ENCODE measurements at regions not wholly inside any gene's neighbourhood (a gene's known extent, or its start where the extent isn't known, plus 50 kb on each side); places are given as distances from the start of the nearest gene placed in this dataset.

DNA sequence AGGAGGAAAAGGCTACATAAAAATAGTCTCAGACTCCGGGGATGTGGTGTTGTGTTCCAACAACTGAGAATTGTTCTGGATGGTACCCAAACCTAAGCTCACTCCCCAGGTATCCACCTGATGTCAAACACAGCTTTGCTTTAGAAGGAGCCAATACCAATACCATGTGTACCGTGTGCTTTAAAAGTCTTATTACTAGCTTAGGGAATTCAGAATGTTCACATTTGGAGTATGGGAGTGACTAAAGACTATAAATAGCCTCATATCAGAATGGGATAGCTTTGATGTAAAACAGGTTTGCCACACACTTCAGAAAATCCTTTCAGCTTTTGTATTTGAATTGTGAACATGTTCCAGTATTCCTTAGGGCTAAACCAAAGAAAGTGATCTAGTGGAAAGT, 248.7 kb upstream of the ARHGAP42 start:
- Histone ChIP-seq H3K27ac (ENCODE audit: insufficient read depth, low read length) (no peak overlapping the region), H3K9ac (ENCODE audit: insufficient read depth, low read length) (no peak overlapping the region), H3K4me1 (ENCODE audit: control insufficient read depth, extremely low read depth, insufficient read depth, low read length) (no peaks in the 10 kb centered on the region), H4K20me1 (ENCODE audit: control insufficient read depth, extremely low read depth, insufficient read depth, low read length) (no peaks in the 10 kb centered on the region), H3K36me3 (ENCODE audit: control insufficient read depth, insufficient read depth, low read length) (no peaks in the 10 kb centered on the region), H3K79me2 (ENCODE audit: control insufficient read depth, insufficient read depth, low read length) (no peaks in the 10 kb centered on the region), H2AFZ (ENCODE audit: low read length) (no peak overlapping the region), H3K4me3 (replicated peaks in 1 of 4; ENCODE audit: control extremely low read depth in 1 of 4, insufficient read depth in 1 of 4, low read depth in 3 of 4, low read length in 4 of 4) (no peak overlapping the region), H3K4me2 (ENCODE audit: extremely low read depth, insufficient read depth, low read length) (no peak overlapping the region), H3K27me3 (ENCODE audit: control insufficient read depth, insufficient read depth, low read length) (no peaks in the 10 kb centered on the region), H3K9me3 (ENCODE audit: control insufficient read depth, insufficient read depth, low read depth, low read length) (no peaks in the 10 kb centered on the region)
- TF ChIP-seq EZH2 (IDR thresholded peaks at IDR 0.05; ENCODE audit: low read length, missing control alignments): no peak
- TF ChIP-seq, protein P1, sequence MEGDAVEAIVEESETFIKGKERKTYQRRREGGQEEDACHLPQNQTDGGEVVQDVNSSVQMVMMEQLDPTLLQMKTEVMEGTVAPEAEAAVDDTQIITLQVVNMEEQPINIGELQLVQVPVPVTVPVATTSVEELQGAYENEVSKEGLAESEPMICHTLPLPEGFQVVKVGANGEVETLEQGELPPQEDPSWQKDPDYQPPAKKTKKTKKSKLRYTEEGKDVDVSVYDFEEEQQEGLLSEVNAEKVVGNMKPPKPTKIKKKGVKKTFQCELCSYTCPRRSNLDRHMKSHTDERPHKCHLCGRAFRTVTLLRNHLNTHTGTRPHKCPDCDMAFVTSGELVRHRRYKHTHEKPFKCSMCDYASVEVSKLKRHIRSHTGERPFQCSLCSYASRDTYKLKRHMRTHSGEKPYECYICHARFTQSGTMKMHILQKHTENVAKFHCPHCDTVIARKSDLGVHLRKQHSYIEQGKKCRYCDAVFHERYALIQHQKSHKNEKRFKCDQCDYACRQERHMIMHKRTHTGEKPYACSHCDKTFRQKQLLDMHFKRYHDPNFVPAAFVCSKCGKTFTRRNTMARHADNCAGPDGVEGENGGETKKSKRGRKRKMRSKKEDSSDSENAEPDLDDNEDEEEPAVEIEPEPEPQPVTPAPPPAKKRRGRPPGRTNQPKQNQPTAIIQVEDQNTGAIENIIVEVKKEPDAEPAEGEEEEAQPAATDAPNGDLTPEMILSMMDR (conservative IDR thresholded peaks at IDR 0.05 in 1 of 2, IDR thresholded peaks at IDR 0.05 in 1 of 2; ENCODE audit: low read depth in 1 of 2, low read length in 2 of 2): no peak
- no peak for DNase-seq (ENCODE audit: low read depth in 2 of 2)

DNA sequence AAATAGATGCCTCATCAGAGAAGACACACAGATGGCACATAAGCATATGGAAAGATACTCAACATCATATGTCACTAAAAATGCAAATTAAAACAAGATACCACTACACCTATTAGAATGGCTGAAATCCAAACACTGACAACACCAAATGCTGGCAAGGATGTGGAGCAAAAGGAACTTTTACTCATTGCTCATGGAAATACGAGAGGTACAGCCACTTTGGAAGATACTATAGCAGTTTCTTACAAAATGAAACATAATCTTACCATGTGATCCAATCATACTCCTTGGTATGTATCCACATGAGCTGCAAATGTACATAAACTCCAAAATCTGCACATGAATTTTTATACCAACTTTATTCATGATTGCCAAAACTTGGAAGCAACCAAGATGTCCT, 246.0 kb upstream of the ARHGAP42 start:
- no peak overlapping the region for H3K9ac ChIP-seq (ENCODE audit: insufficient read depth, low read length)
- H3K79me2 ChIP-seq (ENCODE audit: control insufficient read depth, insufficient read depth, low read length): no peaks in the 10 kb centered on the region
- TF ChIP-seq, protein P1 (conservative IDR thresholded peaks at IDR 0.05 in 1 of 2, IDR thresholded peaks at IDR 0.05 in 1 of 2; ENCODE audit: low read depth in 1 of 2, low read length in 2 of 2): no peak
- TF ChIP-seq EZH2 (IDR thresholded peaks at IDR 0.05; ENCODE audit: low read length, missing control alignments): no peak
- H4K20me1 ChIP-seq (ENCODE audit: control insufficient read depth, extremely low read depth, insufficient read depth, low read length): no peaks in the 10 kb centered on the region
- H2AFZ ChIP-seq (ENCODE audit: low read length): no peak overlapping the region
- H3K27ac ChIP-seq (ENCODE audit: insufficient read depth, low read length): no peak overlapping the region
- no peaks in the 10 kb centered on the region for H3K9me3 ChIP-seq (ENCODE audit: control insufficient read depth, insufficient read depth, low read depth, low read length)
- no peaks in the 10 kb centered on the region for H3K4me1 ChIP-seq (ENCODE audit: control insufficient read depth, extremely low read depth, insufficient read depth, low read length)
- no peak for DNase-seq (ENCODE audit: low read depth in 2 of 2)
- no peaks in the 10 kb centered on the region for H3K27me3 ChIP-seq (ENCODE audit: control insufficient read depth, insufficient read depth, low read length)
- no peak overlapping the region for H3K4me3 ChIP-seq (replicated peaks in 1 of 4; ENCODE audit: control extremely low read depth in 1 of 4, insufficient read depth in 1 of 4, low read depth in 3 of 4, low read length in 4 of 4)
- no peak overlapping the region for H3K4me2 ChIP-seq (ENCODE audit: extremely low read depth, insufficient read depth, low read length)
- H3K36me3 ChIP-seq (ENCODE audit: control insufficient read depth, insufficient read depth, low read length): no peaks in the 10 kb centered on the region

DNA sequence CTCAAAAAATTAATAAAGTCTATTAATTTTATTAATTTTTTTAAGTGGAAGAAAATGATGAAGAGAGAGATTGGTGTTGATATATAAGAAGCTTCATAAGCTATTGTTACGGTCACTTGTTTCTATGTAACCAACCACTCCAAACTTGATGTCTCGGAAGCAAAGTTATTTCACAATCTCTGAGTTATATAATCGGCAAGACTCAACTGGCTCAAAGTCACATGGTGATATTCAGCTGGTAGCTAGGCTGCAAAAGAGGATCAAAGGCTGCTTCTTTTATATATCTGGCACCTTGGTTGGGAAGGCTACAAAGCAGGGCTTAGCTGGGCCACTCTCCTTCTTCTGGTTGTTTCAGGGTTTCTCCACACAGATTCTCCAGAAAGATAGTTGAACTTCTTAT, 245.1 kb upstream of the ARHGAP42 start:
- Histone ChIP-seq H2AFZ (ENCODE audit: low read length) (no peak overlapping the region), H3K9me3 (ENCODE audit: control insufficient read depth, insufficient read depth, low read depth, low read length) (no peaks in the 10 kb centered on the region), H3K9ac (ENCODE audit: insufficient read depth, low read length) (no peak overlapping the region), H3K4me2 (ENCODE audit: extremely low read depth, insufficient read depth, low read length) (no peak overlapping the region), H3K4me1 (ENCODE audit: control insufficient read depth, extremely low read depth, insufficient read depth, low read length) (no peaks in the 10 kb centered on the region), H3K4me3 (replicated peaks in 1 of 4; ENCODE audit: control extremely low read depth in 1 of 4, insufficient read depth in 1 of 4, low read depth in 3 of 4, low read length in 4 of 4) (no peak overlapping the region), H3K36me3 (ENCODE audit: control insufficient read depth, insufficient read depth, low read length) (no peaks in the 10 kb centered on the region), H3K27me3 (ENCODE audit: control insufficient read depth, insufficient read depth, low read length) (no peaks in the 10 kb centered on the region), H3K79me2 (ENCODE audit: control insufficient read depth, insufficient read depth, low read length) (no peaks in the 10 kb centered on the region), H3K27ac (ENCODE audit: insufficient read depth, low read length) (no peak overlapping the region), H4K20me1 (ENCODE audit: control insufficient read depth, extremely low read depth, insufficient read depth, low read length) (no peaks in the 10 kb centered on the region)
- no peak for DNase-seq (ENCODE audit: low read depth in 2 of 2)
- TF ChIP-seq, protein P1 (conservative IDR thresholded peaks at IDR 0.05 in 1 of 2, IDR thresholded peaks at IDR 0.05 in 1 of 2; ENCODE audit: low read depth in 1 of 2, low read length in 2 of 2): no peak
- no peak for TF ChIP-seq EZH2 (IDR thresholded peaks at IDR 0.05; ENCODE audit: low read length, missing control alignments)
